Psoas muscle (tissue), 7 donors: ENCODE measurements at regions not wholly inside any gene's neighbourhood (a gene's known extent, or its start where the extent isn't known, plus 50 kb on each side); places are given as distances from the start of the nearest gene placed in this dataset.

Experiments
- ATAC-seq, 4 donors: fragments of 200-7000 bp; cut with Tn5 transposase; one replicate each; pipeline ENCODE4 v1.9.1; 2020; ENCODE audit warnings: moderate library complexity in 3 of 4, mild to moderate bottlenecking in 2 of 4
- DNase-seq, 2 donors: peaks; one replicate each; pipeline ENCODE4 v3.0.0-alpha.2; 2020
- H3K27ac ChIP-seq: fragments of 200-600 bp; one replicate; pipeline ENCODE4 v1.8.0; 2022
- H3K27me3 ChIP-seq, 3 donors: fragments of 200-600 bp in 1 of 3; one replicate each; pipeline versions ENCODE4 v1.6.1 to v1.8.0; 2013 to 2022; ENCODE audit warnings: low read length in 2 of 3, mild to moderate bottlenecking in 2 of 3, moderate library complexity in 1 of 3; ENCODE audit not compliant: insufficient read depth in 3 of 3
- H3K36me3 ChIP-seq, 2 donors: fragments of 200-600 bp in 1 of 2; one replicate each; pipeline versions ENCODE4 v1.6.1 to v1.8.0; 2013 to 2022; ENCODE audit warnings: low read depth in 1 of 2, mild to moderate bottlenecking in 1 of 2, moderate library complexity in 1 of 2; ENCODE audit not compliant: insufficient read depth in 1 of 2
- H3K4me1 ChIP-seq: fragments of 200-600 bp; one replicate; pipeline ENCODE4 v1.8.0; 2022
- H3K4me3 ChIP-seq: fragments of 200-600 bp; one replicate; pipeline ENCODE4 v1.8.0; 2022; ENCODE audit warnings: mild to moderate bottlenecking
- H3K9me3 ChIP-seq: fragments of 200-600 bp; one replicate; pipeline ENCODE4 v1.8.0; 2022
- WGBS, 3 donors: extraction: QIAGEN DNeasy Blood & Tissue Kit; methylation state at CpG; one replicate each; pipeline versions ENCODE4 v1.1.6 to v1.1.7; 2013; 5-methylcytosine and 5-hydroxymethylcytosine counted together
- intact Hi-C, 2 donors: fragments of 100-400 bp; cut with DNase I; formaldehyde crosslinking; loops; one replicate each; pipeline versions ENCODE4 v1.11.0 to v1.14.2; 2022
- TF ChIP-seq, protein P1 (sequence below): fragments of 200-600 bp; IDR thresholded peaks from one replicate; pipeline ENCODE4 v1.8.0; 2022; ENCODE audit warnings: antibody characterized with exemption
- donor health status: healthy with polysubstance abuse.
- donor health status: DM: no; HTN: no; CAD: no; lungs with moderate emphysema.
- donor health status: Bipolar disorder and iron deficiency.
- donor health status: healthy.
- donor health status: DM: yes; HTN: yes; CAD: no.
- donor health status: DM: no; HTN: no; CAD: no.
- donor health status: DM: yes; HTN: yes; CAD: no.

- Histone ChIP-seq H3K27ac (no peak overlapping the region), H3K9me3 (no peaks in the 10 kb centered on the region), H3K4me1 (peaks cover 27% of the 10 kb centered on the region), H3K36me3 (peaks cover 0 to 6% of the 10 kb centered on the region in 2 donors), H3K27me3 (no peaks in the 10 kb centered on the region), H3K4me3 (no peak overlapping the region)
- WGBS, 3 donors, result 95 to 97% (median 95%) methylated on average over 17 of the region's 17 CpGs
- intact Hi-C loops, result no loop called here
- ATAC-seq (no peak), DNase-seq (no peak)
- TF ChIP-seq, protein P1, sequence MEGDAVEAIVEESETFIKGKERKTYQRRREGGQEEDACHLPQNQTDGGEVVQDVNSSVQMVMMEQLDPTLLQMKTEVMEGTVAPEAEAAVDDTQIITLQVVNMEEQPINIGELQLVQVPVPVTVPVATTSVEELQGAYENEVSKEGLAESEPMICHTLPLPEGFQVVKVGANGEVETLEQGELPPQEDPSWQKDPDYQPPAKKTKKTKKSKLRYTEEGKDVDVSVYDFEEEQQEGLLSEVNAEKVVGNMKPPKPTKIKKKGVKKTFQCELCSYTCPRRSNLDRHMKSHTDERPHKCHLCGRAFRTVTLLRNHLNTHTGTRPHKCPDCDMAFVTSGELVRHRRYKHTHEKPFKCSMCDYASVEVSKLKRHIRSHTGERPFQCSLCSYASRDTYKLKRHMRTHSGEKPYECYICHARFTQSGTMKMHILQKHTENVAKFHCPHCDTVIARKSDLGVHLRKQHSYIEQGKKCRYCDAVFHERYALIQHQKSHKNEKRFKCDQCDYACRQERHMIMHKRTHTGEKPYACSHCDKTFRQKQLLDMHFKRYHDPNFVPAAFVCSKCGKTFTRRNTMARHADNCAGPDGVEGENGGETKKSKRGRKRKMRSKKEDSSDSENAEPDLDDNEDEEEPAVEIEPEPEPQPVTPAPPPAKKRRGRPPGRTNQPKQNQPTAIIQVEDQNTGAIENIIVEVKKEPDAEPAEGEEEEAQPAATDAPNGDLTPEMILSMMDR, result no peak
Observed at GRCh38 chr16:85356157-85356556, 243.9 kb upstream of the CIBAR2 start.

- Histone ChIP-seq H3K4me1 (peaks cover 26% of the 10 kb centered on the region), H3K27ac (no peak overlapping the region), H3K36me3 (peaks cover 0 to 6% of the 10 kb centered on the region in 2 donors), H3K27me3 (no peaks in the 10 kb centered on the region), H3K4me3 (no peak overlapping the region), H3K9me3 (no peaks in the 10 kb centered on the region)
- TF ChIP-seq, protein P1, result no peak
- WGBS, 3 donors, result 95 to 100% (median 96%) methylated on average over 12 of the region's 12 CpGs
- DNase-seq (no peak), ATAC-seq (no peak)
- intact Hi-C loops, result no loop called here
Observed at GRCh38 chr16:85357323-85357722, 245.1 kb upstream of the CIBAR2 start.

- DNase-seq (no peak), ATAC-seq (no peak)
- peaks cover 0 to 6% of the 10 kb centered on the region in 2 donors for H3K36me3 ChIP-seq
- 92 to 96% (median 94%) methylated on average over 17 of the region's 17 CpGs for WGBS, 3 donors
- H3K9me3 ChIP-seq, result no peaks in the 10 kb centered on the region
- TF ChIP-seq, protein P1, result no peak
- peaks cover 26% of the 10 kb centered on the region for H3K4me1 ChIP-seq
- H3K27ac ChIP-seq, result no peak overlapping the region
- intact Hi-C loops, result no loop called here
- no peaks in the 10 kb centered on the region for H3K27me3 ChIP-seq
- H3K4me3 ChIP-seq, result no peak overlapping the region
Observed at GRCh38 chr16:85357924-85358505, 245.7 kb upstream of the CIBAR2 start.

DNA sequence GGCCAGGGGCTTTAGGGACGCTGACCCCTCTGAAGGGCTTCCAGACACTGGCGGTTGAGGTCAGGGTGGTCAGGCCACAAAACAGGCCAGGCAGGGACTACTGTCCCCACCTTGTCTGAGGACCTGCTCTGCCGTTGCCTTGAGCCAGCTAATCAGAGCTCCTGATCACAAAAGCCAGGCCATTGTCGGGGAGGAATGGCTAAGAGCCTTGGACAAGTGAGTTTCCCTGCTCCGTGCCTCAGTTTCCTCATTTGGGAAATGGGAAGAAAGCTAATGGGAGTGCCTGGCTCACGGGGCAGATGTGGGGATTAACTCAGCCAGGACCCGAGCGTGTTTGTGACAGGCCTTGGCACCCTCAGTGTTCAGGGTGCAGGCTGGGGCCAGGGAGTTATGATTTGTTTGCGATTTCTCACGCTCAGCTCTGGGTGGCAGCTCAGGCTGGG is 246.5 kb upstream of the CIBAR2 start:
- intact Hi-C loops, result no loop called here
- peaks cover 26% of the 10 kb centered on the region for H3K4me1 ChIP-seq
- no peak overlapping the region for H3K4me3 ChIP-seq
- DNase-seq, result no peak
- peaks cover 0 to 6% of the 10 kb centered on the region in 2 donors for H3K36me3 ChIP-seq
- no peak for ATAC-seq
- H3K9me3 ChIP-seq, result no peaks in the 10 kb centered on the region
- no peak overlapping the region for H3K27ac ChIP-seq
- WGBS, 3 donors, result 75 to 88% (median 78%) methylated on average over 10 of the region's 10 CpGs
- TF ChIP-seq, protein P1, result no peak
- no peaks in the 10 kb centered on the region for H3K27me3 ChIP-seq
